ENCODE measurements at regions not wholly inside any gene's neighbourhood (a gene's known extent, or its start where the extent isn't known, plus 50 kb on each side); places are given as distances from the start of the nearest gene placed in this dataset.

DNA sequence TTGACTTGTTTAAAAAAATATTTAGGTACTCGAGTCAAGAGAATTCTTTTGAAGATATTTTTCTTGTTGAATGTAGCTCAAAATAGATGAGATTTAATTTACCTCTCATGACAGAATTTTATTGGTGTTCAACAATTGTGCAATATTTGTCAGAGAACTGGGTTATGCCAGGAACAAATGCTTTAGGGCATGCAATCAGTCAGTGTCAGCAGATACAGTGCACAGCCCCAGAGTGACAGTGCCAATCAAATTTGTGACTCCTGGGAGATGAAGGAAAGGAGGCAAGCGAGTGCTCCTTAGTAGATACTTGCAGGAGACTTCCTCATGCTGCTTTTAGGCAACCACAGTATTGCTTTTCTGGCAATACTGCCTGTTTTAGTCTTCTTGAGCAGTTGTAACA lies 81.2 kb upstream of the DSEL start:
- DNase-seq (ENCODE audit: low spot score): no peak

DNA sequence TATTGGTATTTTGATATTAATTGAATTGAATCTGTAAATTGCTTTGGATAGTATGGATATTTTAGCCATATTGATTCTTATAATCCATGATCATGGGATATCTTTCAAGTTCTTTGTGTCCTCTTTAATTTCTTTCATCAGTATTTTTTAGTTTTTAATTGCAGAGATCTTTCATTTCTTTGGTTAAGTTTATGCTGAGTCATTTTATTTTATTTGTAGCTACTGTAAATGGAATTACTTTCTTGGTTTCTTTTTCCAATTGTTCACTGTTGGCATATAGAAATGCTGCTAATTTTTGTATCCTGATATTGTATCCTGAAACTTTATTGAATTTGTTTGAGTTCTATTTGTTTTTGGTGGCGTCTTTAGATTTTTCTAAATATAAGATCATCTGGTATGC lies 79.5 kb upstream of the DSEL start:
- DNase-seq (ENCODE audit: low spot score): no peak

- peak; percentile 22 for DNase-seq (ENCODE audit: low spot score)
These were observed 74.1 kb upstream of the DSEL start for GRCh38 chr18:67590571-67591141.

GRCh38 chr18:67589325-67589724 lies 72.8 kb upstream of the DSEL start:
- DNase-seq (ENCODE audit: low spot score): no peak

- DNase-seq (ENCODE audit: low spot score): no peak
These were observed 69.6 kb upstream of the DSEL start for GRCh38 chr18:67586101-67586500.

DNA sequence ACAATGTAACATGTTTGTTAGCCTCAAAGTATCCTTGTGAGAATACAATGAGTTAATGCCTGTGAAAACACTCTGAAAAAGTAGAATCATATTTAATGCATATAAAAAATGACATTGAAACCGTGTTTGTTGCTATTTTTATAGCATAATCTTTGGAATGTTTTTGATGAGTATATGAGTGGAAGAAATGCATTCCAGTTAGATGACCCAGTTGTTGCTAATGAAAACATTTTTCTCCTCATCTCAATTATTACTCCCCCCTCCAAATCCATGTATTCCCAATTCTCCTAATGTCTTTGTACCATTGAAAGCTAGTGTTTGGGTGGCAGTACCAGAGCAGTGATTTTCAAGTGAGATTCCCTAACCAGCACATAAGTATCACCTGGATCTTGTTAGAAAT lies 67.1 kb upstream of the DSEL start:
- no peak for DNase-seq (ENCODE audit: low spot score)

DNA sequence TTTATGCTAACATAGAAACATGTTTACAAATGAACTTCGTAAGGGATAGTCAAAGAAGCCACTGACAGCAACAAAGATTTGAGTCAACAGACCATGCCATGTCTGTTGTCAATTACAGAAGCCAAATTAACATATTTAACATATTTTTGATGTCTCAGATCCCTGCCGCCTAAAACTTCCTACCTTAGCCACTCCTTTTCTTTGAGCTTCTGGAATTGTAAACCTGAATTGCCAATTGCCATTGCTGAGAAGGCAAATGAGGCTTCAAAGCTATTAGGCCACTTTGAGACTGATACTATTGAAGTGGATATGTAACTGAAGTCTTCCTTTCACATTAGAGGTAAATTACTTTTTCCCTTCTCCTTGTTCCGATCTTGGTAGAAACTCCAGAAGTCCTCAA lies 66.0 kb upstream of the DSEL start:
- no peak for DNase-seq (ENCODE audit: low spot score)

DNA sequence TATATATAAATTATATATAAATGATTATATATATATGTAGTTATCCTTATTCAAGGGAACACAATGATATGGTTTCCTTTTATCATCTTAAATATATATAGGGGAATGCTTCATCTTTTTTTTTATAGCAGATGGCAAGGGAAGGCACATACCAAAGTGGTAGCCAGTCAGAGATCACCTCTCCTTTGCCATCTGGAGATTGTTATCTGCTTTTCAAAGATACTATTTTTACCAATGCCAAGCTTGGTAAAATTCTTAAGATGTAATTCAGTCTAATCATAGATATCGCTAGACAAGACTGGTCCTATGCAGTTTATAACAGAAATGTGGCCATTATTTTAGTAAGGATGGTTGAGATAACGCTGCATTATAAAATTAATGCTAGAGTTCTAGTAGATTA lies 64.7 kb upstream of the DSEL start:
- no peak for DNase-seq (ENCODE audit: low spot score)

- no peak for DNase-seq (ENCODE audit: low spot score)
These were observed 60.9 kb upstream of the DSEL start for GRCh38 chr18:67577386-67577785.

DNA sequence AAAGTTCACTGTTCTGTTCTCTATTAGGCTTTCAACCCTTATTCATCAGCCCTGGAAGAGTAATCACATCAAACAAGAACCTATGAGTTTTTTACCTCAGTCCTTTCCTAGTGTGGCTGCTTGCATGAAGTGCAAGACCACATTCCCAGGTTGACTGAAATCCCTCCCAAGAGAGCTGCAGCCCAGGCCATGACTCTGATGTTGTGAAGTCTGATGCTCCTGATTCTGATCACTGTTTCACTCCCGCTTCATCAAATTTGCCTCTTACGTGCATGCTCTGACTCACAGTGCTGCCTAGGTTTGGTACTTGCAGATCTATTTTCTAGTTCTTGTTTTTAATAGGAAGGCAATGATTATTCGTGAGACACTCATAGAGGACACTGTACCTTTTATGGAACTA lies 58.2 kb upstream of the DSEL start:
- DNase-seq (ENCODE audit: low spot score): no peak

- DNase-seq (ENCODE audit: low spot score): no peak
These were observed 51.6 kb upstream of the DSEL start for GRCh38 chr18:67568166-67568565.

All from umbilical cord (tissue), 1 donor.